GF-D8 (cell line): ENCODE measurements at regions not wholly inside any gene's neighbourhood (a gene's known extent, or its start where the extent isn't known, plus 50 kb on each side); places are given as distances from the start of the nearest gene placed in this dataset.

Experiments
- DNase-seq: peaks from one replicate; lab custom pipeline; 2025; lab: John Stamatoyannopoulos, UW

DNA sequence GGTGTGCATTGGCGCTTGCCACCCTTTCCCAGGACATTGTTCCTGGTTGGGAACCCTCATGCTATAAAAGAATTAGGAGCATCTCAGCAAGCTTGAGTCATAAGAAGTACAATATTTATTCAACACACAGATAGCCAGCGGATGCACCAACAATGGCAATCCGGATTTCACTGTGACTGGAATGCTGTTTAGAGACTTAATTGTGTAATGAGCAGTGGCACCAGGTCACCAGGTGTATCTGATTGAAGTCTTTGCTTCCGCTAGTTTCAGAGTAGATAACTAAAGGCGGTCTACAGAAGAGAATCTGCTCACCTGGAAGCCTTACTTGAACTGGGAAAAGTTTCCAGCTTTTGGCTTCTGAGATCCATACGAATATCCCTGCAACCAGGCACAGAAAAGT lies 772.3 kb upstream of the GHITM start:
- DNase-seq, result no peak

DNA sequence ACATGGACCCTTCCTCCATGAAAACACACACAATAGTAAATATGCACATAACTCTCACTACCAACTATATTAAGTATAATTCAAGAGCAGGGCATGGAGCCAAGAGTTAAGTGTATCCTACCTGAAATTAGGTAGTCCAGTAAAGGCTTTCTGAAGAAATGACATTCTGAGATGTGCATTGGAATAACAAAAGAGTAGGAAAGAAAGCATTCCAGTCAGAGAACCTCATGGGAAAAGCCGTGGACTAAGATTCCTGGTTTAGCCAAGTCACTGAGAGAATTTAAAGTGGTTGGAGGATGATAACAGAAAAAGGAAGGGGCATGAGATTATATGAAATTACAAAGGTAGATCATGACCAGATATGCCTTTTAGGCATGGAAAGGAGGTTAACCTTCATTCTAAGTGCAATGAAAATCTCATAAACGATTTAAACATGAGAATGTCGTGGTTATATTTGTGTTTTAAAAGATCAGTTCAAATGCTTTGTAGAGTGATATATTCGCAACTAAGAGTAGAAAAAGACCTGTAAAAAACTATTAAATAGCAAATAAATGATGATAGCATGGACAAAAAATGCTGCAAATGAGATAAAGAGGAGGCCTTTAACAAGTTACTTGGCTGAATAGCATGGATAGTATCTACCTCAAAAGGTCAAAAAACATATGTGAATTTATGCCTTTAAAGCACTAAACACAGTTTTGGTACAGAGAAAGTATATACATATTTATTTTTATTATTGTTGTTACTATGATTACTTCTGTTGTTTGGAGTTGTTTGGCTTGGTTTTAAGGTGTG lies 767.4 kb upstream of the GHITM start:
- DNase-seq, result no peak

DNA sequence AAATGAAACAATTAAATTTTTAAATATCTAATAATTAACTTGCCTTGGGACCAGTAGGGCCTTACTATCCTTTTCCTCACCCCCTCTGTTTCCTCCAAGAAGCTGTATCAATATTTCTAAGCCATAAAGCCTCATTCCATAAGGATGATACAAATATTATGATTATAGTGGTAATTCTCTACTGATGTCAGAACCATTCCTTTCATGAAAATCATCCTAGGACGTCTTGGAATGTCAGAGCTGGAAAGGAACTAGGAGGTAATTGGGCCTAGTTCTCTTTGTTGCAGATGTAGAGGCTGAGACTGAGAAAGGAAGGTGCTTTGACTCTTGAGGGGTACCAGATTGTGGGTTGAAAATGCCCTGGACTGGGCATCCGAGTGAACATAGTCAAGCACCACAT lies 766.7 kb upstream of the GHITM start:
- DNase-seq, result no peak

DNA sequence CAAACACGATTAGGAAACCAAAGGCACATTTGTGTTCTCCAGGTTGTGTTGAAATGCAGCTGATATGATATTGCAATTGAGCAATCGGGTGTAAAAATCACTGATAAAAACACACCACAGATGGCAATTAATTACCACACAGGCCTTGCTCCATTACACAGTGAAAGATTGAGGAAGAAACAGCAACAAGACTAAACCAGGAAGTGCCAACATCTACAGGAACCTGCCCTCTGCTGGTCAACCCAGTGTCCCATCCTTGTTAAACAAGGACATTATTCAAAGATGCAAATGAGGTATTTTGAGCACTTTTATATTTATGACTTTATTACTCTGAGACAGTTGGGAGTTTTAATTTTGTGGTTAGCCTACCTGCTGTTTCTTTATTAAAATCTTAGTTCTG lies 765.6 kb upstream of the GHITM start:
- peak; percentile 37 for DNase-seq

DNA sequence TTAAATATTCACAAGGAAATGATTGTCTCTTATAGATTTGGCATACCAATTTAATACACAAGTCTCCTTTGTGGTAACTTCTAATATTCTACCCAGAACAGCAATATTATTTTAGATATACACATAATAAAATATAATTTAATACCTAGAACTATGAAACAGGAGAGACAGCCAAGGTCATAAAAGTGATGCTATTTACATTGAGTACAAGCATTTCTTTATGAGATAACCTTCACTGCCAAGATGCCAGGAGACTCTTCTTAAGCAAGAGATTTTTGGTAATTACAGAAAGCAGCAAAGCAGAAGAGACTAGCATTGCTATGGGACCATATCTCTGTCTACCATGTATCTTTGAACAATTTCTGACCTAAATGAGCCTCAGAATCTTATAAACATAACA lies 764.6 kb upstream of the GHITM start:
- no peak for DNase-seq

DNA sequence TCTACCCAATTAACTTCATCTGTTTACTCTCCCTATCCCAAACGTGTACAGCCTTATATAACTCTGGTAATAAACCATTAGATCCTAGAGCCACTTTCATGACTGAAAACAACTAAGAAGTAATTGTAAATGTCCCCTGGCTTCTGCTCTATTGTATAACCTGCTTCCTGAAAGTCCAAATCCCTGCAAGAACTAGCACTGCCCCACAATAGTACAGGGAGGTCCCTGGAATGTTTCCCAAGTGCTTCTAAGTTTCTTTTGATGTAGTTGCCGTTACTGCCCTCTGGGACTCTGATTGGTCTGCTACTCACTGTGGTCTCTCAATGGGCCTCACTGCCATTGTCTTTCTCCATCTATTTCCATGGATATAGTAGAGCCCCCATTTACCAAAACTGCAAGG lies 764.0 kb upstream of the GHITM start:
- no peak for DNase-seq

DNA sequence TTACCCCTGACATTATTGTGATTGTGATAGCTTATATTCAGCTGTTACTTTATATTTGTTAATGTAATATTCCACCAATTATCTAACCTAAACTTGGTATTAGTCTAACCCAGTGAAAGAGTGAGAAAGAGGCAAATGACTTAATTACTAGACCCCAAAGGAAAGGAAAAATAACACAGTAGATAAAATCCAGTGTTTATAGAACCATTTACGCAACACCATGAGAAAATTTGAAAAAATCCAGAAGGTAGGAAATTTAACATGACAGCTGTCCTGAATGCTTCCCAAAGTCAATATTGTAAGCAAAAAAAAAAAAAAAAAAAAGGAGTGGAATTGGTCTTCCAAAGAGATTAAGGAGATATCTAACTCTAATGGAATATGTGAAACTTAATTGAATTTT lies 741.5 kb upstream of the GHITM start:
- DNase-seq, result no peak

DNA sequence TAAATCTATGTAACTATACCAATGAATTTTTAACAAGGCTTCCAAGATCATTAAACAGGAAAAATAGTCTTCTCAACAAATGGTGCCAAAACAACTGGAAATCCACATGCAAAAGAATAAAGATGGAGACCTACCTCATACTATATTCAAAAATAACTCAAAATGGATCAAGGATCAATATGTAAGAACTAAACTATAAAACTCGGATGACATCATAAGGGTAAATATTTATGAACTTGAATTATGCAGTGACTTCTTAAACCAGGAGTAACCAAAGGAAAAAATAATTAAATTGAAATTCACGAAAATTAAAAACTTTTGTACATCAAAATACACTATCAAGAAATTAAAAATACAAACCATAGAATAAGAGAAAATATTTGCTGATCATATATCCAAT lies 728.7 kb upstream of the GHITM start:
- DNase-seq, result no peak

DNA sequence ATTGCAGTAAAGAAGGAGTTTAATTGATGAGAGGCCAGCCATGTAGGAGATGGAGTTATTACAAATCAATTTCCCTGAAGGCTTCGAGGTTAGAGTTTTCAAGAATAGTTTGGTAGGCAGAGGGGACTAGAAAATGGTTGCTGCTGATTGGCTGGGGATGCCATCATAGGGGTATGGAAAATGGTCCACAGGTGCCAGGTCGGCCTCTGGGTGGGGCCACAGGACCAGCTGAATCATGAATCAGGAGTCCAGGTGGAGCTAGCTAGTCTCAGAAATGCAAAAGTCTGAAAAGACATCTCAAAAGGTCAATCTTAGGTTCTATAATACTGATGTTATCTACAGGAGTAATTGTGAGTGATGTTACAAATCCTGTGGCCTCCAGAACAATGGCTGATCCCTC lies 714.0 kb upstream of the GHITM start:
- no peak for DNase-seq

DNA sequence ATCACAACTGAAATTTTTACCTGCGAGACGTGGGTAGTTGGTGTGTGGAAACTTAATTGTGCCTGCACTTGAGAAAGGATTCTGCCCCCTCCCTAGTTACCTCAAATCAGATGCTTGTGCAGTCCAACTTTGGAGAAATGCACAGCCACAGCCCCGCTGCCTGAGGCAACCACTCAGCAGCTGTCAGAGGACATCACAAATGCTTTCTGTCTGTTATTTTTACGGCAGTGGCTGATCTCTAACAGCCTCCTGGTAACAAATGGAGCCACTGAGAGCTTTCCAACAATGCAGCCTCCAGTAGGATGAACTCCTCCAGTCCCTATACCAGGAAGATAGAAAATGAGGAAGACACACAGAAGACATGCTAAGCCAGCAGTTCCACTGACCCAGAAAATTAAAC lies 712.2 kb upstream of the GHITM start:
- DNase-seq, result no peak

DNA sequence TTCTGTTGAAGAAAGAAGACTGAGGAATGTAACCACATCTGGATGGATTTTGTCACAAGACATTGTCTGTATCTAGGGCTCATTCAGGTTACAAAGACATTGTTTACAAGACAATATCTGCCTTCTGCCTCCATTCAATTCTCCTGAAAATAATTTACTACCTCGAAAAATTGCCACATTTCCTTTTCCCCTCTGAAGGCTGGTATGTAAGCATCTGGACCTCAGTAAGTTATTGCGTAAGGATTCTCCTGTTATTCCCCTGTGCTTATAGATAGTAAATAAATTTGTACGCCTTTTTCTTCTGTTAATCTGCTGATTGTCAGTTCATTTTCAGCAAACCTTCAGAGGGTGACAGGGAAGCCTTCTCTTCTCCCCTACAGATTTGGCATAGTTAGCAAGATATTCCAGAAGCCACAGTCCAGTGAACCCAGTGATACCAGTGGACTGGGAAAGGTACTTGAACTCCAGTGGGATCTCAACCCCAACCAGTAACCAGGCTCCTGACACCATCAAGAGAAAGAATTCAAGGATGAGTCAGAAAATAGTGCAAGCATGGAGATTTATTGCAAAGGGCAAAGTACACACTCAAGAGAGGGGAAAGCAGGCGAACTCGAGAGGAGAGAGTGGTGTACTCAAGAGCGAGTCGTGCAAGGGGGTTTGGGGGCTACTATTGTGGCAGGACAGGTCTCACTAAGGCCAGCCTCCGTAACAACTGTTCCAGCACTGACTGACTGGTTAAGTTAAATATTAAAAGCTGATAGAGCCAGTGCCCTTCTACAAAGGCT lies 706.9 kb upstream of the GHITM start:
- DNase-seq, result no peak

DNA sequence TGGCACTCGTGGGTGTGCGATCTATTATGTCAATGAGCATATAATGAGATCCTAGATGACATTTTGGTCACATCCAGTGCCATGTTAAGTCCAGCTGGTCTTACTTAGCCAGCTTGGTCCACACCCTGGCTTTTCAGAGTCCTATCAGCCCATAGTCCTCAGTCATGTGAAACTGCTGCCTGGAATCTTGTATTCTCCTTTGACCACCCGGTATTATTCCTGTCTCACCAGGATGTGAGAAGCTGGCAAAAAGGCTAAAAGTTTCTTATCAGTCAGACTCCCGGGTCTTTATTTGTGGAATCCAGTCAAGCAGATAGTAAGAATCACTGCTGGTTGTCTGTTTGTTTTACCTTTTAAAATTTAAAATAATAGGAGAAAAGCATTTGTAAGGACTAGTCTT lies 705.6 kb upstream of the GHITM start:
- no peak for DNase-seq

DNA sequence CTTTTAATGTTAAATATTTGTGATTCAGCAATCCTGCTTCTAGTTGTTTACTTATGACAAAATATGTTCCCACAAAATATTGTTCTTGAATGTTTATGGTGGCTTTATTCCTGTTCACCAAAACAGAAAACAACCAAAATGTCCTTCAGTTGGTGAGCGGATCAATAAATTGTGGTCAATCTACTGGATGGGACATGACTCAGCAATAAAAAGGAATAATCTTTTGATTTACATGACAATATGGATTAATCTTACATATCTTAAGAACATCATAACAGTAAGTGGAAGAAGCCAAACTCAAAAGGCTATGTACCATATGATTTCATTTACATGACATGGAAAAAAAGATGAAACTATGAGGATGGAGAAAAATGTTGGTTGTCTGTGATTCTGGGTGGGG lies 691.3 kb upstream of the GHITM start:
- DNase-seq, result no peak

DNA sequence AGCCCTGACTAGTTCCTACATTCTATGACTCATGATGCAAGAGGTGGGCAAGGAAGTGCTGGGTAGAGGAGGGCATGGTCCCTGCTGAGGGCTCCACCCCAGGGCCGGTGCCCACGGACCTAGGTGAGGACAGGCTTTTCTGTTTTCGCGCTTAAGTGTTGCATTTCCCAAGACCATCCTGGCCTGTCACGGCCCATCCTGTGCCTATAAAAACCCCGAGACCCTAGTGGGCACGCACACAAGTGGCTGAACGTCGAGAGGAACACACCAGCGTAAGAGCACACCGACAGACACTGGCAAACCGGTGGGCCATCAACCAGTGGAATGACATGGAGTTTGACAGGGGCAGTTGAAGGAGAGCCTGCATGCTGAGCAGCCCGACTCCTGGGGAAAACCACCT lies 680.7 kb upstream of the GHITM start:
- DNase-seq, result no peak

DNA sequence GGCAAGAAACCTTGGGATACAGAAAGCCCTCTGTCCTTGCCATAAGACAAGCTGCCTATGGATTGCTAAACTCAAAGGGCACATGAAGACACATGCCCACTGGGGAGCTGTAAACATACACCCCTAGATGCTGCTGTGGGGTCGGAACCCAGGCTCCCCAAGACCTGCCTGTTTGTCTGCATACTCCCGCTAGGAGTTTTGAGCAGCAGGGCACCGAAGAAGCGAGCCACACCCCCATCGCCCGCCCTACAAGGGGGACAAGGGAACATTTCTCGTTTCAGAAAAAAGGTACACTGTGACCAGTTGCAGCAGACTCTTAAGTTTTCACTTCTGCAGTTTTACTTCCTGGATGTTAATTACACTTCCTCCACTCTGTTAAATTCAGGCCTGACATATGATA lies 680.2 kb upstream of the GHITM start:
- no peak for DNase-seq

DNA sequence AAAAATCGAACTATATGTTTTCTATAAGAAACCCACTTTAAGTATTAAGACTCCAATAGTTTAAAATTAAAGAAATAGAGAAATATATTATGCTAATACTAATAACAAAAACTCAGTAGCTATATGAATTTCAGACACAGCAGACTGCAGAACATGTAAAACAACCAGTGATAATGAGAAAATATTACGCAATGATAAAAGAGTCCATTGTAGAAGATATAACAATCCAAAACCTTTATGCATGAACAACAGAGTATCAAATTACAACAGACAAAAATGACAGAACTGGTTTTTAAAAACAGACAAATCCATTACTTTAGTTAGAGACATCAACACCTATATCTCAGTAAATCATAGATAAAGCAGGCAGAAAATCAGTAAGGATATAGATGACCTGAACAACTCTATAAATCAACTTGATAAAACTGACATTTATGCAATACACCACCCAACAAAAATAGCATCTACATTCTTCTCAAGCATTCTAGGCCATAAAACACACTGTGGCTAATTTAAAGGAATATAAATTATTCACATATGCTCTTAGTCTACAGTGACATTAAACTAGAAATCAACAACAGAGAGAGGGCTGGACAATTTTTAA lies 669.5 kb upstream of the GHITM start:
- DNase-seq, result no peak

DNA sequence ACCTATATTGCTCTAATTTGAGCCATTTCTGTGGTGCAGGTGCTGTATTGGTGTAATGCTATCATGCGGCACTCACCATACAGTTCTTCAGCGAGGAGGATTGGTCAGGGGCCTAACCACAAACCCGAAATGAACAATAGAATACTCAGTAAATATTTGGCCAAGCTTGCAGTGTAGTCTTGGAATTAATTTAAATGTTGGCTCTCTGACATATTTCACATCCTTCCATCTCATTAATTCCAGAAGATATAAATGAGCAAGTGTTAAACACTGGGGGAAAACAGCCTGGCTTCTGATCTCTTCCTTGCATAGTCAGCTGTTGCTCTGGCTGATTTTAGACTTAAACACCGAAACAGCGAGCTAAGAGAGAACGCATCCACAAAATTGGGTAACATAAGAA lies 663.1 kb upstream of the GHITM start:
- no peak for DNase-seq

DNA sequence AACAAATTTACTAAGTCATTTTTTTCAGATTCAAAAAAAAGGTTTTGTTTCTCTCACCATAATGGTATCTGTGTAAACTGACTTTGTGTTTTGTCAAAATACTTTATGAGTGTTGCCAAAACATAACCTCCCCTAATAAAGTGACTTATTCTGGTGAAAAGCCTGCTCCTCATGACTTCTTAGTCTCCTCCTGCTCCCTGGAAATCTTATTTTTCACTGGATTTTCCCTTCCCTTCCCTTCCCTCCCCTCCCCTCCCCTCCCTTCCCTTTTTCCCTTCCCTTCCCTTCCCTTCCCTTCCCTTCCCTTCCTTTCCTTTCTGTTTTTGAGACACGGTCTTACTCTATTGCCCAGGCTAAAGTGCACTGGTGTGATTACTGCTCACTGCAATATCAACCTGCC lies 650.1 kb upstream of the GHITM start:
- DNase-seq, result no peak

DNA sequence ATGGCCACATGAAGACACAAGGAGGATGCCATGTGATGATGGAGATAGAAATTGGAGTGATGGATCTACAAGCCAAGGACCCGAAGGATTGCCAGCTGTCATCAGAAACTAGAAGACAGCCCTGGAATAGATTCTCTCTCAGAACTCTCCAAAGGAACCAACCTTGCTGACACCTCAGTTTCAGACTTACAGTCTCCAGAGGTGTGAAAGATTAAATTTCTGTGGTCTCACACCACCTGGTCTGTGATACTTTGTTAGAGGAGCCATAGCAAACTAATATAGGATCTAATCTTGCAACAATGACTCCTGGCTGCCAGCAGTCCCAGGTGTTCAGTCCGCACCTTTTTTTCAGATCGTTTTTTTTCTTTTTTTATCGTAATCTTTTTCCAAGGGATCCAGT lies 647.3 kb upstream of the GHITM start:
- no peak for DNase-seq

DNA sequence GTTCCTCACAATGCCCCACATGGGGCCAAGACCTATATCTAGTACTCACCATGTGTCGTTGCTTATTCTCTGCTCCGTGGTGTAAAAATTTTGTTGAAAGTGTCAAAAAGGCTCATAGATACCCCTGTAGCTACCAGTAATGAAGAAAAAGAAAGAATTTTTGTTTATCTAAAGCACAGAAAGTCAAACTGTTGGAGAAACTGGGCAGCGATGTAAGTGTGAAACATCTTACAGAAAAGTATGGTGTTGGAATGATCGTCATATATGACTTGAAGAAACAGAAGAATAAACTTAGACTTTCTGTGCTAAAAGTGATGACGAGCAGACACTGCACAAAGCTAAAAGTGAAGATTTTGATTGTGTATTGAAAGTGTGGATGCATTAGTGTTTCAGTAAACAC lies 626.6 kb upstream of the GHITM start:
- DNase-seq, result no peak

DNA sequence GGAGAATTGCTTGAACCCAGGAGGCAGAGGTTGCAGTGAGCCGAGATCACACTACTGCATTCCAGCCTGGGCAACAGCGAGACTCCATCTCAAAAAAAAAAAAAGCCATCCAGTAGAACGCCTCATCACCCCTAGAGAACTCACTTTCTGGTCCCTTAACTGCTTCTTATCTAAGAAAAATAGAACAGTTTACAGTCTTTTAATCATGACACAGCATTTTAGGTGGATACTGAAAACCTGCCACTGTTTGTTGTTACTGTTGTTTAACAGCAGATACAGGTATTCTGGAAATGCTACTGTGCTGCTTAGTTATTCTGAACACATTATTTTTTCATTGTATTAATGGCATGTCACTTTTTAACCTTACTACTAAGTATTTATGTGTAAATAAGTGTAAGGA lies 624.3 kb upstream of the GHITM start:
- DNase-seq, result no peak

DNA sequence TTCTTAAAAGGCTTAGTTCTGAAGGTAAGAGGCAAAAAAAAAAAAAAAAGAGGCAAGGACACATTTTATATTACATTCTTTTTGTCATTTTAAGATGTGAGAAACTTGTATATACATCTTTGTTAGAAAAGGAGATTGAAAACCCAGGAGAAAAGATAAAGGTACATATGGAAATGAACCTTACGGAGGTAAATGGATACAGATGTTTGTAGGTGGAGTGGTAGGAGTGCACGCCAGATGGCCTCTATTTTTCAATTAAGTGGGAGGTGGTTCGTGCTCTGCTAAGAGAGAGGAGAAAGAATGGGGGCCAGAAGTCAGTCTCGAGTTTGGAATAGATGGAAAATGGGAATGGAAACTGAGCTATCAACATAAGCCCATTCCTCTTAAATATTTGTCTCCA lies 622.5 kb upstream of the GHITM start:
- no peak for DNase-seq

DNA sequence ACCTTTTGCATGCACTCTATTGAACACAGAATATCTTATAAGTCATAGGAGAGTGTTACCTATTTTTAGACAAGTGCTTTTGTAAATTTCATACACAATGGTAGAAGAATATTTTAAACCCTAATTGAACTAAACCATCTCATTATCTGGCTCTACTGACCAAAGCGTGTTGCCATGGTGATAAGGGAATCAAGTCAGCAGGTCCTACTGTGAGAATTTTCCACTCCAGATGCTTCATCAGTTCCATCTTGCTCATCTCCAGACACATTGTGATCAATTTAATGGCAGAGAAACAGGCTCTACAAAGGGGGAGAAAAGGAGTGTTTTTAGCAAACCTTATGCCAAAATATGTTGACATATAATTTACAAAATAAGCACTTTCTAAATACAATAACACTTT lies 621.9 kb upstream of the GHITM start:
- DNase-seq, result no peak
